Glutamatergic neuron (in vitro differentiated cells): ENCODE measurements at regions not wholly inside any gene's neighbourhood (a gene's known extent, or its start where the extent isn't known, plus 50 kb on each side); places are given as distances from the start of the nearest gene placed in this dataset.

Source experiments
- DNase-seq: peaks from one replicate; pipeline ENCODE4 v3.0.0; 2022
- H3K27ac Mint-ChIP-seq: one replicate; pipeline ENCODE4 v1.8.0; 2020; ENCODE audit warnings: mild to moderate bottlenecking, mixed read lengths, inconsistent platforms; ENCODE audit not compliant: unreplicated experiment
- H3K27me3 Mint-ChIP-seq: one replicate; pipeline ENCODE4 v1.8.0; 2020; ENCODE audit warnings: mild to moderate bottlenecking, moderate library complexity, mixed read lengths, inconsistent platforms; ENCODE audit not compliant: unreplicated experiment
- H3K36me3 Mint-ChIP-seq: one replicate; pipeline ENCODE4 v1.8.0; 2020; ENCODE audit warnings: mild to moderate bottlenecking, mixed read lengths, inconsistent platforms; ENCODE audit not compliant: unreplicated experiment
- H3K4me1 Mint-ChIP-seq: one replicate; pipeline ENCODE4 v1.8.0; 2020; ENCODE audit warnings: mild to moderate bottlenecking, low read depth, mixed read lengths, inconsistent platforms; ENCODE audit not compliant: unreplicated experiment
- H3K4me3 Mint-ChIP-seq: one replicate; pipeline ENCODE4 v1.8.0; 2020; ENCODE audit warnings: mild to moderate bottlenecking, mixed read lengths, inconsistent platforms; ENCODE audit not compliant: unreplicated experiment
- H3K9me3 Mint-ChIP-seq: one replicate; pipeline ENCODE4 v1.8.0; 2020; ENCODE audit warnings: mild to moderate bottlenecking, moderate library complexity, mixed read lengths, inconsistent platforms; ENCODE audit not compliant: unreplicated experiment
- TF ChIP-seq, protein P1 (sequence below): fragments of 200-600 bp; sonication (generic); IDR thresholded peaks from one replicate; pipeline ENCODE4 v1.5.0; 2021; ENCODE audit not compliant: partially characterized antibody, unreplicated experiment

DNA sequence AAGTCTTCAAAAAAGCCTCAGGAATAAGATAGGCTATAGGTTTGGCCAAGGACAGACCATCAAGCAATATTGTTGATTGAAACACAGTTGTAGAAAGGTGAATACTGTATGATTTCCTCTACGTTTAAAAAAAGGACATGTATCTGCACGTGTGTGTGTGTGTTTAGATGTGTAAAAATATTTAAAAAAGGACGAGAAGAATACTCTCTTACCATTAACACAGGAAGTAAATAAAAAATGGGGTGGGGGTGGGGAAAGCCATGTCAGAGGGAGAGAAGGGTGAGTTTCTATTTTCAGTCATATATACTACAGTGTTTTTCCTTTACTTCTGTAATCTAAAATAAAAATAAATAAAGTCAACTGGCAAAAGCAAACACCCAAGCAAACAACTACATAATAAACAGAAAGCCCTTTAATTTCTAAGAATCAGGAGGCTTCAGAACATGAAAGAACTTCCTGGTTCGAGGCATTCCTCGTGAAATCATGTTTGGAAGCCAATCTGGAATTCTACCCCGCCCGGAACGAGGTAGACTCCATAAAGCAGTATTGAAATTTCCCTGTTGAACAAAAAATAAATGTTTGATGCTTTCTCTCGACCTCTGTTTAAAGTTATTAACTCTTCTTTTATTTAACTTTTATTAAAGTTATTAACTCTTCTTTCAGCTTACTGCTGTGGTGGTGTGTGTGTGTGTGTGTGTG is 158.1 kb upstream of the ZNF217 start:
- no peak for DNase-seq
- Mint-ChIP-seq H3K9me3 (peaks cover 2% of the 10 kb centered on the region), H3K27me3 (peaks cover 2% of the 10 kb centered on the region), H3K4me1 (peaks cover 39% of the 10 kb centered on the region), H3K27ac (peak overlapping the region; percentile 81), H3K4me3 (no peak overlapping the region), H3K36me3 (no peaks in the 10 kb centered on the region)
- TF ChIP-seq, protein P1, sequence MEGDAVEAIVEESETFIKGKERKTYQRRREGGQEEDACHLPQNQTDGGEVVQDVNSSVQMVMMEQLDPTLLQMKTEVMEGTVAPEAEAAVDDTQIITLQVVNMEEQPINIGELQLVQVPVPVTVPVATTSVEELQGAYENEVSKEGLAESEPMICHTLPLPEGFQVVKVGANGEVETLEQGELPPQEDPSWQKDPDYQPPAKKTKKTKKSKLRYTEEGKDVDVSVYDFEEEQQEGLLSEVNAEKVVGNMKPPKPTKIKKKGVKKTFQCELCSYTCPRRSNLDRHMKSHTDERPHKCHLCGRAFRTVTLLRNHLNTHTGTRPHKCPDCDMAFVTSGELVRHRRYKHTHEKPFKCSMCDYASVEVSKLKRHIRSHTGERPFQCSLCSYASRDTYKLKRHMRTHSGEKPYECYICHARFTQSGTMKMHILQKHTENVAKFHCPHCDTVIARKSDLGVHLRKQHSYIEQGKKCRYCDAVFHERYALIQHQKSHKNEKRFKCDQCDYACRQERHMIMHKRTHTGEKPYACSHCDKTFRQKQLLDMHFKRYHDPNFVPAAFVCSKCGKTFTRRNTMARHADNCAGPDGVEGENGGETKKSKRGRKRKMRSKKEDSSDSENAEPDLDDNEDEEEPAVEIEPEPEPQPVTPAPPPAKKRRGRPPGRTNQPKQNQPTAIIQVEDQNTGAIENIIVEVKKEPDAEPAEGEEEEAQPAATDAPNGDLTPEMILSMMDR = no peak

- H3K27ac Mint-ChIP-seq = peak overlapping the region; percentile 81
- H3K4me1 Mint-ChIP-seq = peaks cover 39% of the 10 kb centered on the region
- TF ChIP-seq, protein P1 = no peak
- peaks cover 2% of the 10 kb centered on the region for H3K9me3 Mint-ChIP-seq
- no peak overlapping the region for H3K4me3 Mint-ChIP-seq
- peaks cover 2% of the 10 kb centered on the region for H3K27me3 Mint-ChIP-seq
- H3K36me3 Mint-ChIP-seq = no peaks in the 10 kb centered on the region
- DNase-seq = no peak
Observed at GRCh38 chr20:53750827-53751619, 157.4 kb upstream of the ZNF217 start.

- Mint-ChIP-seq H3K36me3 (no peaks in the 10 kb centered on the region), H3K27me3 (peaks cover 2% of the 10 kb centered on the region), H3K4me3 (no peak overlapping the region), H3K27ac (peak overlapping the region; percentile 28), H3K9me3 (peaks cover 2% of the 10 kb centered on the region), H3K4me1 (peaks cover 39% of the 10 kb centered on the region)
- TF ChIP-seq, protein P1 = no peak
- DNase-seq = no peak
Observed at GRCh38 chr20:53749499-53749898, 155.9 kb upstream of the ZNF217 start.

- H3K9me3 Mint-ChIP-seq = peaks cover 2% of the 10 kb centered on the region
- H3K27ac Mint-ChIP-seq = peak overlapping the region; percentile 28
- no peak for DNase-seq
- peaks cover 38% of the 10 kb centered on the region for H3K4me1 Mint-ChIP-seq
- peaks cover 3% of the 10 kb centered on the region for H3K27me3 Mint-ChIP-seq
- no peak overlapping the region for H3K4me3 Mint-ChIP-seq
- H3K36me3 Mint-ChIP-seq = no peaks in the 10 kb centered on the region
- TF ChIP-seq, protein P1 = no peak
Observed at GRCh38 chr20:53748821-53749421, 155.3 kb upstream of the ZNF217 start.
